HG02678 (cell line): ENCODE measurements at regions not wholly inside any gene's neighbourhood (a gene's known extent, or its start where the extent isn't known, plus 50 kb on each side); places are given as distances from the start of the nearest gene placed in this dataset.

Experiments
- ATAC-seq: cut with Tn5 transposase; IDR thresholded peaks from one replicate; pipeline ENCODE4 v1.9.1; 2021; ENCODE audit warnings: mild to moderate bottlenecking, moderate library complexity; ENCODE audit not compliant: unreplicated experiment

DNA sequence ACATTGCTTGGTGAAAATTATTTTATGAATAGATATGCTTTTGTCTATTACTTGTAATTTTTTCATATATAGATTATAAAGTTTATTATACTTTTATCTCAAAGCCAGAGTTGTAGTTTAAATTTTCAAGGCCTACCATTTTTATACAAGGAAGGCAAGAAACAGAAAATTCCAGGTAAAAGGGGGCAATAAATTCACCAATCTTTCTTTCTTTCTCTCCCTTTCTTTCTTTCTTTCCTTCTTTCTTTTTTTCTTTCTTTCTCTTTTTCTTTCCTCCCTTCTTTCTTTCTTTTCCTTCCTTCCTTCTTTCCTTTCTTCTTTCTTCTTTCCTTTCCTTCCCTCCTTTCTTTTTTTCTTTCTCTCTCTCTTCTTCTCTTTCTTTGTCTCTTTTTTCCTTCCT lies 529.4 kb downstream of the PCDH17 start:
- no peak for ATAC-seq

DNA sequence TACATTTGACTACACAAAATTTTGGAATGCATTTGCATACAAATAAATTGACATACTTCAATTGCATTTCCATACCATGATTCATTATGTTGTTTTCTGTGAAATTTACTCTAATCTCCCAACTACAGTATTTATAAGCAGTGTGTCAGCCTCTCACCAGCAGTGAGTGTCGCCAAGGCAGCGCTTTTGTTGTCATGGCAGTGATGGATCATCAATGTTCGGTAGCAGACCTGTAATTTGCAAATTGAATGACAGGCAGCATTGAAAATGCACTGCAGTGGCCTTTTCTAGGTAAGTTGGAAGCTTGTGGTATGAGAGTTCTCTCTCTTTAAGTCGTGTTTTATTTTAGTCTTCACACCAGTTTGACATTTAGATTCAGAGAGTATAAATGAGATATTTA lies 534.1 kb downstream of the PCDH17 start:
- ATAC-seq: no peak

DNA sequence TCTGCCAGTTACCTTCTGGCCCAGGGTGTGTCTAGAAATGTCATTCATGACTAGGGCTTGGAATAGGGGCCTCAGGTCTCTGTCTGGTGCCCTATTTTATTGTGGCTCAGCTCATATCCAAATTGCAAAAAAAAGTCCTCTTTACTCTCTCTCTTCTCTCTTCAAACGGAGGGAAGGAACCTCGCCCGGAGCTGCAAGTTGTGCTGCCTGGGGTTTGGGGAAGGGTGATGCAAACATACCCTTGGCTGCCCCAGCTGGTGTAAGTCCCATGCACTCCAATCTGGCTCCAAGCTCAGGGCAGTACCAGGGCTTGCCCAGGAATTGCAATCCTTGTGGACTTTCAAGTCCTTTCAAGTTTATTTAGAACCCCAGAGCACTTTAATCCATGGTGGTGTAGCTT lies 549.6 kb downstream of the PCDH17 start:
- no peak for ATAC-seq

DNA sequence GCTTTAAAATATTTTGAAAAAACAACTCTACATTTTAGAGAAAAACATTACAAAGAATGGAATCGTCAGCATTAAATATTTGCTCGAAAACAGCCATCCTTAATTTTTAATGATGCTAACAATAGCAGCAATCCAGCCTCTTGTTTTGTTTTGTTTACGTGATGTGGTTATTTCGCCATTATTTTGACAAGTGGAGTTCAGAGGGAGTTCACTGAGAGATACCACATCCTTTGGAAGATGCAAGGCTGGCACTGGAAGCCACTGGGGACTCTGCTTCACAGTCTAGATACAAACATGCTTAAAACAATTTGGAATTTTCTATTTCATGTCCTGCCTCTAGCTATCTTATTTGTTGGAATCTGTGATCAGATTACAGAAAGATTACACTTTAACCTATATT lies 556.3 kb downstream of the PCDH17 start:
- ATAC-seq: no peak

DNA sequence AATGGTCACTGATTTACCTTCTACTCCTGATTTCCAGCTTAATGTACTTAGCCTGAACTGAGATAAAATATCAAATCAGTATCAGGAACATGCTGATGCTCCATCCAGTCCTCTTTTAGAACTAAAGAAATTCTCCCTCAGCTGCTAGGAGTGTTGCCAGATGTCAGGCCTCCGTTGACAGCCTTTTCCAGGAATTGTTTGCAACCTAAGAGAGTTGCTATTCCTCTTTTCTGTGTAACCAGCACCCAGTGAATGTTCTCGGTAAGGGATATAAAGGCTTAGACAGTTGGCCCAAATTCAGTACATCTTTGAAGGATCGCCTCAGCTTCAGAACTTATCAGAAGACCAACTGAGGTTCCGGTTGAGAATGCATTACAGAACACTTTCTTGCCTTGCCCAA lies 559.0 kb downstream of the PCDH17 start:
- no peak for ATAC-seq

DNA sequence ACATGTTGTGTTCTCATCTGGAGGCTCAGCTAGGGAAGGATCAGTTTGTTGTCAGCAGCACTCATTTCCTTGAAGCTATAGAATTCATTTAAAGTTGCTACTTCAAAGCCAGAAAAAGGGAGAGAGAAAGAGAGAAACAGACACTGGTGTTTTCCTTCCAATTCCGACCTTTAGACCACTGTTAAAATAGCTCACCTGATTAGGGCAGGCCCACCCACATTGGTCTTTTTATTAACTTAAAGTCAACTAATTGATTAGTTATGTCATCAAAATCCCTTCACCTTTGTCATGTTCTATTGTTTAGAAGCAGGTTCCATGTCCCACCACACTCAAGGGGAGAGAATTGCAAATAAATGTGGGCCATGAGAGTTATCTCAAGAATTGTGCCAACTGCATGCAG lies 560.2 kb downstream of the PCDH17 start:
- ATAC-seq: no peak

DNA sequence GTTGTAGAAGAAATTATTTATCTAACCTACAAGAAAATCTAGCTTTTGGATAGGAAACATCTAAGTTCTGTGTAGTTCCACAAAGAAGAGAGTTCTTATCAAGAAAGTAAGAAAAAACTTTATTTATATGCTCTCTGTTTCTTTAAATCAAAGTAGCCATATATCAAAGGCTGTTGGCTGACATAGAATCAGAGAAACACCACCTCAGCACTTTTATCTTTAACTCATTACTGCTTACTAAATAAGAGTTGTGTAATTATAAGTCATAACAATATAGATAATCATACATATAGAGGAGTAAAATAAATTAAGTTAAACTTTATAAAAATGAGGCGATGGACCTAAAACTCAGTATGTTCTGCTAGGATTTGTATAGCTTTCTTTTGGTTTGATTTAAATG lies 570.6 kb downstream of the PCDH17 start:
- ATAC-seq: no peak

DNA sequence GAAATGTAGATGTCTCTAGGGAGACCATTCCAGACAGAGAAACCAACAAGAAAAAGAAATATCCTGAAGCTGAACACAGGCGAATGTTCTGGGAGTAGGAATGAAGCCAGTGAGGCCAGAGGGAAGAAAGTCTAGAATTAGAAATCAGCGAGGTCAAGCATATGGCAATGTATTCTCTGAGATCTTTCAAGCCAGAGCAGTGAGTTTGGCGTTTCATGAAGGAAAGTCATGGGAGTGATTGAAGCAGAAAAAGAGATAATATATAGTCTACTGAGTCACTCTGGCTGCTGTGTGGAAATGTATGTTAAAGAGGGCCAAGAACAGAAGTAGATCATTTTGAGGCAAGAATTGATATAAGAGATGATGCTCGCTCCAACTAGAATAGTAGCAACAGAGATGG lies 576.0 kb downstream of the PCDH17 start:
- ATAC-seq: no peak

DNA sequence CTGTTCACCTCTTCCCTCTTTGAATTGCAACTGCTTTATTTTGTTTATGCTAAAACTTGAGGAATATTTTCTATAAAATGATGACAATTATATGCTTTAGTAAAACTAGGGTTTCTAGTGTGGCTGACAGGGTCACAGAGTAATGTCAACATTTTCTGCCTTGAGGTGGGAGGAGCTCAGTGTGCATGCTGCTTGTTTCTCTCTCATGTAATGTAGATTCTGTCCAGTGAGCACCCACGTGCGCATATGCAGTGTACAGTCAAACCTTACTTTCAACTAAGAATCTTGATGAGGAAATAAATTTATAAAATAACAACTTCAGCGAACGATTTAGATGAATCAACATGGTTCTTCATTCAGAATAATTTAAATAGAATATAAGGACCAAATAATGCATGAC lies 603.9 kb downstream of the PCDH17 start:
- no peak for ATAC-seq

DNA sequence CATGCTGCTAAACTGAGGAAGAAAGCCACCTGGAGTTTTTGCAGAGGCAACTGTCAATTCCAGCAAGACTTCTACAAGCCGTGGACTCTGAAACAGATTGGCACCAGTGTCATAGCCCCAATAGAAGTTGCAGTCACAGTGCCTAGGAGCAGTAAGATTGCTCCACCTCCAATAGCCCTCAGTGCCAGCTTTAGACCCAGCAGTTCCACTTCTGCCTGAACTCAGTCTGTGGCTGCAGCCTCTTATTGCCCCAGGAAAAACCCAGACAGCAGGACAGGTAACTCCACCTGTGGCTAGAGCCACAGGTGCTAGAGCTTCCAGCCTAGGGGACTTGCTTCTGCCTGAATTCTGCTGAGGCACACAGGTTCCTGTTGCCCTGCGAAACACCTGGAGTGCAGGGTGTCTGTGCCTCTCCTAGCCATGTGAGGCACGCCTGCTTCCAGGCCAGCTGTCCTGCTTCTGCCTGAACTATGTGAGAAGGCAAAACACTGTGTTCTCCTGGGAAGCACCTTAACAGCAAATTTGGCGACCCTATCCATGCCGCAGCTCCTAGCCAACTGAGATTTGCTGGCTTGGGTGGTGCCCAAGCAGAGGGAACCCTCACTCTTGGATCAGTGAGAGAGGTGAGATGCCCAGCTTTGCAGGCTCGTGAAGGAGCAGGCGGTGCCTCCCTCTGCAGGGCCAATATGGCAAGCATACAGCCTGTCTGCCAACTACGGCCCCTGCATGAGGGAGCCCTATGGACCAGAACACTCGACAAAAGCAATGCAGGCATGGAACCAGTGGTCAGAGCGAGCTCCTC lies 607.6 kb downstream of the PCDH17 start:
- no peak for ATAC-seq

DNA sequence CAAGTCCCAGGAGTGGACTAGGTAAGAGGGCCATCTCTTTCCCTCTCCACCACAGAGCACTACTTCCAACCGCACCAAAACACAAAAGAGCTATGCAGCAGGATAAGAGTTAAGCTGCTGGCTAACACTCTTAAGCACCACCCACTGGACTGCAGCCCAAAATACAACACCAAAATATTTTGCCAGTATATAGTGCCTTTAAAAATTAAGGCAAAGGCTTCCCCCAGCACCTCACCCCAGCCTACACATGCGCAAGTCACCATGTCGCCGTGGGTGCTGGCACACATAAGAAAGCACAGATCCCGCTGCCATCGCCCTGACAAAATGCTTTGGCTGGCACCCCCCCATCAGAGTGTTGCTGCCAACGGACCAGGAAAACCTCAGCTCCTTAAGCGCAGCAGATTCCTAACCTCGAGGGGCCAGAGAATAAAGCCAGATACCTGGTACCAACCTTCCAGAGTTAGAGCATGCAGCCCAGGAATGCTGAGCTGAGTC lies 608.3 kb downstream of the PCDH17 start:
- no peak for ATAC-seq

DNA sequence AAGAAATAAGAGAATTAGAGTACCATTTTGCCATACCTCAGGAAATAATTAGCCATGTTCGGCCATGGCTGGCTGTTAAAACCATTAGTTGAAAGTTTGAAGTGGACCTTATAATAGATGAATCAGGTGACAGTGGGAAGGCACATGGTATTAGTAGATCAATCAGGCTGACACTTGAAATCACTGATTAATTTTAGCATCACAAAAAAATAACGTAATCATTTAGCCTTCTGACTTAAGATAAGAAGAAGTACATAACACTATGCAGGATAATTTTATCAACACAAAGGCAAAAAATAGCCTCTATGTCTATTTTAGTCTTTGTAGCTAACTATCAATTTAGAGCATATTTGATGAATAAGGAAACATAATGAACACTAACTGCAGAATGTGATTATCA lies 615.5 kb downstream of the PCDH17 start:
- ATAC-seq: no peak

DNA sequence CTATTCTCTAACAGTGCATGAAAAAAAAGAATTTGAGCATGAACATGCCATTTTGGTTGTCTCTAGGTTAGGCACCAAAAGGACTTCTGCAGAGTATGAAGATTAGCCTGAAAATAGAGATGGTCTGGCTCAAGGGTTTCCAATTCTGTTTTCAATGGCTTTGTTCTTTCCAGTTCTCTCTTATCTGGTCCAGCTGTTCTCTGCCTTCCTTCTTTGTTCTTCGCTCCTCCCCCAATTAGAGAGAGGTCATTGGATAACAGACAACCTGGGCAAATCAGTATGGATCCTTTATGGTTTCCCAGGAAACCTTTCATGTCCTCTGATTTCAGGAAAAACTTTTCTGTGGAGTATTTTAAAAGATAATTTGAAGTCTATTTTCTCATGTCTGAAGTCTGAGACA lies 623.4 kb downstream of the PCDH17 start:
- ATAC-seq: no peak

DNA sequence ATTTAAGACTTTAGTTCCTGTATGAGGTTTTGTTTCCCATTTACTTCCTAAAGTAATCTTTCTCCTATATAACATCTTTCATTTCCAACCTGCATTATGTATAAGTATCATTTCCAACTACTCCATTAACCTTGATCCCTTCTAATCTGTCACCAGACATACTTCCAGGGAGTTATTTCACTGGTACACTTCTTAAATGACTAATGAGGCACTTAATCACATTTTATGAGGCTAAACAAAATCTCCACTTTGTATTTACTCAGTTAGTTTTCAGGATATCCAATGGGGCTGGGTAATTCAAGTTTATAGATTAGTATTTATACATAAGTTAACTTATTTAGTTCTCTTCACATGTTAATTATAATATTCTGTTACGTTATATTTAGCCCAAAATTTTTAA lies 634.7 kb downstream of the PCDH17 start:
- no peak for ATAC-seq

DNA sequence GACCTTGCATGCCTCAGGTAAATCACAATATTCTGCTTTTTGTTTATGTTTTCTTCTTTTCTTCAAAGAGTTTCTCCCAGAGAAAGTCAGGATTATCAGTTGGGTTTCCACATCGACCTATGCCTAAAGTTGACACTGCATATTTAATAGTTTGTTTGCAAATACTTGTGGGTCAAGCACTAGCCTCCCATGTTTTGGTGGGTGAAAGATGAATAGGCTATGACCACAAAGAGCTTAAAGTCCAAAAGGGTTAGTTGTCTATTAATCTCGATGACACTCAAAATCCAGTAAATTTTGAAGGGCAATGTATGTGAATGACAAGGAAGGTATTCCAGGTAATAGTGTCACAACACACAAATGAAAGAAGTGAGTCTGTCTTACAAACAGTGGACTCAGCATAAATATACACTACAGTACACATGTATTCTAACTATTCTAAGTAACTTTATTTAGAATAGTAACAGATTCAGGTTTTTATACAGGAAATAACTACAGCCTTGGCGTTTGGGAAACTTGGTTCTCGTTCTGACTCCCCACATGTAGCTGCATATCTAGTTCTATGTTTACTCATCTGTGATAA lies 667.1 kb downstream of the PCDH17 start:
- ATAC-seq: no peak

DNA sequence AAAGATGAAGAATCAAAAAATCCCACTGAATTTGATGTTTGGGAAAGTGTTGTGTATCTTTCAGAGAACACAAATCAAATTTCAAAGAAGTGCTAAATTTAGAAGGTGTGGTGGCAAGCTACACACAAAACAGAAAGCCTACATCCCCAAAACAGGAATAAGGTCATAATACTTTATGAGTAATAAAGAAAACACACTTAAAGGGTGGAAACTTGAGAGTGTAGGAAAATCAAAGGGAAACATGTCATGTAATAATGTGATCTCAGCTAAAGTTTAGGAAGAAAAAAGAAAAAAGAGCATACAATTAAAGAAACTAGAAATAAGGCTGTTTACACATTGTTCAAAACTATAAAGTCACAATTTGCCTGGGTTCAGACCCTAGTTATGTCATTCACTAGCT lies 668.7 kb downstream of the PCDH17 start:
- ATAC-seq: no peak

DNA sequence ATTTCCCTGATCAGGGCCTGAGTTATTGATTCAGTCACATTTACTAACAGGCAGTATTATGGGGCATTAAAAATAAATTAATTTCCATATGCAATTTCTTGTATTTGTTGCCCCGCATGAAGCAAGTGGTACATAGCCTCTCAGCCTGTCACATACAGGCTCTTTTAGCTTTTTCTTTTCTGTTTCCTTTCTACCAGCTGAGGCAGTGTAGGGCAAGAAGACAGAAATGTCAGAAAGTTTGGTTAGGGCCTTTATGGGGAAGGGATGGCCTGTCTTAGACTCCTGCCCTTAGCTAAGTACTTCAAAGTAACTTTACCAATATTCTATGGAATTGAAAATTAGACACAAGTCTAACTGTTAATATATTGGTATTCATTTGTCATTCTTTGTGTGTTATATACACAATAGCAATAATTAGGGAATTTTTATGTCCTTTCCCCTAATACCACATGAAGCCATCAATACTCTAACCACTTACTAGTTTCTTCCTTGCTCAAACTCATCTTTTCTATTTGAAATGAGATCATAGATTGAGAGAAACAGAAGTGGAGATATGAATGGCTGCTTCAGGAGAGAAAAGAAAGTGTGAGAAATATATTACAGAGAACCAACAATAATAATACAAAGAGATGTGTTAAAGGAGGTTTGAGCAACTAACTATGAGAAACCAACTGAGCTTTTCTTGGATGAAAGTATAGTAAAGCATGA lies 669.6 kb downstream of the PCDH17 start:
- ATAC-seq: no peak

DNA sequence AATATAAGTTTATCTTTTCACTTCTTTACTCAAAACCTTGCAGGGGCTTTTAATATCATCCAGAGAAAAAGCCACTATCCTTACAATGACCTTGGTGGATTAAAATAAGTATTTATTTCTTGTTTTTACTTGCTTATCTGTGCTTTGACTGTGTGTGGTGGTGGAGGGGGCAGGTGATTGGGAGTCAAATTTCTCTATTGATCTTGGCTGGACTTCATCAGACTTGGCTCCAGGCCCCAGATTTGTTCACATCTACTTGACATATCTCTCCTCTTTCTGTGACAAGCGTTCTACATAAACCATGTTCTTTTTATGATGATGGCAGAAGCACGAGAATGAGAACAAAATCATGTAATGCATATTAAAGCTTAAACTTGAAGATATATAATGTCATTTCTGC lies 670.8 kb downstream of the PCDH17 start:
- ATAC-seq: no peak

DNA sequence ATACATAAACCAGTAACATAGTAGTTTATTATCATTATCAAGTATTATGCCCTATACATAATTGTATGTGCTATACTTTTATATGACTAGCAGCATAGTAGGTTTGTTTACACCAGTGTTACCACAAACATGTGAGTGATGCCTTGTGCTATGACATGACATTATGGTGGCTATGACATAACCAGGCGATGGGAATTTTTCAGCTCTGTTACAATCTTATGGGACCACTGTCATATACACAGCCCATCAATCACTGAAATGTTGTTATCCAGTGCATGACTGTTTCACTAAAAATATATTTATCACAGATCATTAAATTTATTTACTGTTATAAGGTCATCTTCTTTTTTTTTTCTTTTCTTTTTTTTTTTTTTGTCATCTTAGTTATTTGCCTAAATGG lies 674.5 kb downstream of the PCDH17 start:
- ATAC-seq: no peak

DNA sequence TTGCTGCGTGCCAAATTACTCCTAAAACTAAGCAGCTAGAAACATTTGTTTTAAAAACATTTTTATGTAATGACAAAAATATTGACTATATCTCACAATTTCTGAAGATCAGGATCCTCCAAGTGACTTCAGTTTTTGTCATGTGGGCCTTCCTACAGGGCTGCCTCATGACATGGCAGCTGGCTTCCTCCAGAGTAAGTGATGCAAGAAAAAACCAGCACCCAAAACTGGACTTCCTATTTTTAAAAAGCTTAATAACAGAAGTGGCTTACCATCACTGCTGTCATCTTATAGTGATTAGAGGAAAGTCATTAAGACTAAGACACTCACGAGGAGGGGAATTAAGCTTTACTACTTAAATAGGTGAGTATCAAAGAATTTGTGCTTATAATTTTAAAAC lies 681.7 kb downstream of the PCDH17 start:
- ATAC-seq: no peak

DNA sequence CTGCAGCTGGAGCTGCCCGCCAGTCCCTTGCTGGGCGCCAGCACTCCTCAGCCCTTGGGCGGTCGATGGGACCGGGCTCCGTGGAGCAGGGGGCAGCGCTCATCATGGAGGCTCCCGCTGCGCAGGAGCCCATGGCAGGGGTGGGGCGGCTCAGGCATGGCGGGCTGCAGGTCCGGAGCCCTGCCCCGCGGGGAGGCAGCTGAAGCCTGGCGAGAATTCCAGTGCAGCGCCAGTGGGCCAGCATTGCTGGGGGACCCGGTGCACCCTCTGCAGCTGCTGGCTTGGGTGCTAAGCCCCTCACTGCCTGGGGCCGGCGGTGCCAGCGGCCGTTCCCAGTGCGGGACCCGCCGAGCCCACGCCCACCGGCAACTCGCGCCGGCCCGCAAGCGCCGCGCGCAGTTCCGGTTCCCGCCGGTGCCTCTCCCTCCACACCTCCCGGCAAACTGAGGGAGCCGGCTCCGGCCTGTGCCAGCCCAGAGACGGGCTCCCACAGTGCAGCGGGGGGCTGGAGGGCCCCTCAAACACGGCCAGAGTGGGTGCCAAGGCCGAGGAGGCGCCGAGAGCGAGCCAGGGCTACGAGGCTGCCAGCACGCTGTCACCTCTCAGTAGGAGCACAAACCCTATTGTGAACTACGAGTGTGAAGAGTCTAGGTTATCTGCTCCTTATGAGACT lies 687.1 kb downstream of the PCDH17 start:
- ATAC-seq: no peak

DNA sequence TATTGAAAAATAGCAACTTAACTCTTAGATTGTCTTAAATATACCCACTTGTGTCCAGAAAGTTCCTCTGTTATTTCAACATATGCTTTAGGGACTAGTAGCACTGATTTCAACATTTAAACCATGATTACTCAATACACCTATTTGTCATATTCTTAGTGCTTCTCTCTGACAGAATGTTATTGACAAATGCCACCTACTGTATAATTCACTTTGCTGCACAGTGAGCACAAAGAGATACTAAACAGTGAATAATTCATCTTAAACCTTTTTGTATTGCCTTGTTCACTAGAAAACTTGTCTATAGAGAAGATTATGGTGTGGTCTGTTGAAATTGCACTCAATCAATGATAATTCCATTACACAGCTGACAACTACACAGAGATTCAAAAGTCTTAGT lies 692.6 kb downstream of the PCDH17 start:
- no peak for ATAC-seq
